HG03354 (cell line): ENCODE measurements at regions not wholly inside any gene's neighbourhood (a gene's known extent, or its start where the extent isn't known, plus 50 kb on each side); places are given as distances from the start of the nearest gene placed in this dataset.
"Not testable (repeated sequence)": the region's sequence is repeated elsewhere in the genome, so short reads cannot be mapped to it uniquely, and the experiment has no call there.

Experiments
- ATAC-seq: cut with Tn5 transposase; IDR thresholded peaks from one replicate; pipeline ENCODE4 v1.9.1; 2021; ENCODE audit warnings: mild to moderate bottlenecking; ENCODE audit not compliant: unreplicated experiment, poor library complexity, severe bottlenecking

DNA sequence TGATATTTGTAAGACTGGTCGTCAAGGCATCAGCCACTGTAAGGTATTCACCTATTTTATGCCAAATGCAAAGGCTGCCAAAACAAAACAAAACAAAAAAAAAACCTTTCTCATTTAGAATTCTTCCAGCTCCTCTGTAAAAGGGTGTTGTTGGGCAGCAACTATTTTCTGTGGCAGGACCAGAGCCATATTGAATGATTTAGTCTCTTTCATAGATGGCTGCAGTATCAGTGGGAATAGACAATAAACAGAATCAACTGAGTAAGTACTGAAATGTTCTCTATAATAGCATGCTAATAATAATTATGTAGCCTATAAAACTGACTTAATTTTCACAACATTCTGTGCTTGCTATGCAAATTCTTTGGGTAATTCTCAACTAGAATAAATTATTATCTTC, 389.7 kb upstream of the PABPC4L start:
- ATAC-seq = no peak

DNA sequence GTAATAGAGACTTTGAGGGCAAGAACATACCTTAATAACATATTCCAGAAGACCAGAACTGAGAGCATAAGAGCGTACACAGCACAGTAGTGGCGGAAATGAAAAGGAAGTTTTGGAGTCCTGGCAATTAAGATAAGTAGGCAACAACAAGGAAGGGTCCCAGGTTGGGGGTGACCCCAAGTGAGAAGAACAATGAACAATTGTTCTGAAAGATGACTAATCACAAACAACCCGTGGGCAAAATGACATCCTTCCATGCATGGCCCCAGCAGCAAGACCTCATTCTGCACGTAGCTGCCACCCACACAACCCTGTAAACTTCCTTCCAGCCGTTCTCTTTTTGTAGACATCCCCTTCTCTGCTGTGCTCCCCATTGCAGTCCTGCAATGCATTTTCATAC, 384.4 kb upstream of the PABPC4L start:
- no peak for ATAC-seq

- ATAC-seq = no peak
These were observed 365.9 kb upstream of the PABPC4L start for GRCh38 chr4:134567461-134567860.

DNA sequence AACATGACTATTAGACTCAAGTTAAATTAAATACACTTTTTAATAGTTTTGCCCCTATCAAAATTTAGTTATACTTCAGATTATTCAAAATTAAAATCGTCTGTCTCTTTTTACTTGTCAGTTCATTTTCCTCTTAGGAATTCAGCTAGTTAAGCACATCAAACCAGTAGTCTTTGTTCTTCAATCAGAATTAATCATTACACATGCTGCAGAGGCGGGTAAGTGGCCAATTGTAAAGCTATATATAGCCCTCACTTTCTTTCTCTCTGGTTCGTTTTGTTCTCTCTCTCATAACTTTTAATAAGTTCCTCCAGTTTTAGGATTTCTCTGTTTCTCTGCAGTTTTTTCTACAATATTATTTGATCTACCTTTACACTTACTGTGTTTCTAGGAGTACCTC, 359.1 kb upstream of the PABPC4L start:
- ATAC-seq = no peak

DNA sequence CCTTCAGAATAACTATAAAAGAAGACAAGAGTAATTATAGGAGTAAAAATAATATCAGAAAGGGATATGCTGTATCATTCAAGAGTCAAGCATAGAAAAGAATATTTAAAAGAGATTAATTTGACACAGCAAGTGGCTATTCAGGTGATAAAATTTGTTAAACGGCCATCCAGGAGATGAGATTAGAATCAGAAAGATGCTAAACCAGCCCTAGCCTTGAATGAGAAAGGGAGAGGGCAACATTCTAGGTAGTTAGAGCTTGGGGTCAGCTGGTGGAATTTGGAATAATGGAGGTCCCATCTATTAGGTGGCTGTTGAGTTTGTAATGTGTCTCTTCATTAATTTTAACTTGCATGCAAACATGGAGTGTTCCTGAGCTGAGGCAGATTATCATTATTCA, 350.5 kb upstream of the PABPC4L start:
- ATAC-seq = no peak

DNA sequence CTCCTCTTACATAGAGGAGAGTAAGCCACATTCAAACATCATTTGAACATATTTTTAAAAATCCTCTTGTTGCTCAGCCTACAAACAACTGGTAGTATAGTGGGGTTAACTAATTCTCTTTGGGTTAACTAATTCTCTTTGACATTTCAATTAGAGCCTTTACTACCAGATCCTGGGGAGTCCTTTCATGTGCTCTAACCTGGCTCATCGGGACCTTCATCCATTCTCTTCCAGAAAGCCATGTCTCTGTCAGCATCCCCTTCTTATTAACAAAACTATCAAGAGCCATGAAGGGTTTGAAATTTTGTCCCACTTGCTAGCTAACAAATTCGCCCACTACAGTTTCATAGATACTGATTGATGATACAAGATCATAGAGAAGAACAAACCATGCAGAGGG, 349.8 kb upstream of the PABPC4L start:
- ATAC-seq = no peak

- ATAC-seq = no peak
These were observed 346.6 kb upstream of the PABPC4L start for GRCh38 chr4:134548052-134548628.

DNA sequence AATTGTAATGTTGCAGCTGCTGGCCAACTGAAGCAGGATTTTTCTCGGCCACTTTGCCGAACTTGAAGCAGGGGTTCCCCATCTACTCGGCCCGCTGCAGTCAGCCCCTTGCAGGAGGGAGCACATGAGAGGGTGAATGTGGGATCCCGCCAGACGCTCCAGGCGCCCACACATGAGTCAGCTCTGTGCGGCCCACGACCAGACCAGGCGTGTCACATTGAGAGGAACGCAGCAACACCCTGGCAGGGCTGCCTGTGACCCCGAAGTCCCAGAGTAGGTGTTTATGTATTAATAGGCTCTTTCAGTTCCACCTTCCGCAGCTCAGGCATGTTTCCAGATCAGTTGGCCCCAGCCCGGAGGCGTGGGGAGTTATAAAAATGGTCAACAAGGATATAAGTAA, 344.7 kb upstream of the PABPC4L start:
- ATAC-seq = no peak

- ATAC-seq = no peak
These were observed 342.7 kb upstream of the PABPC4L start for GRCh38 chr4:134544303-134544770.

- no peak for ATAC-seq
These were observed 339.0 kb upstream of the PABPC4L start for GRCh38 chr4:134540588-134540987.

DNA sequence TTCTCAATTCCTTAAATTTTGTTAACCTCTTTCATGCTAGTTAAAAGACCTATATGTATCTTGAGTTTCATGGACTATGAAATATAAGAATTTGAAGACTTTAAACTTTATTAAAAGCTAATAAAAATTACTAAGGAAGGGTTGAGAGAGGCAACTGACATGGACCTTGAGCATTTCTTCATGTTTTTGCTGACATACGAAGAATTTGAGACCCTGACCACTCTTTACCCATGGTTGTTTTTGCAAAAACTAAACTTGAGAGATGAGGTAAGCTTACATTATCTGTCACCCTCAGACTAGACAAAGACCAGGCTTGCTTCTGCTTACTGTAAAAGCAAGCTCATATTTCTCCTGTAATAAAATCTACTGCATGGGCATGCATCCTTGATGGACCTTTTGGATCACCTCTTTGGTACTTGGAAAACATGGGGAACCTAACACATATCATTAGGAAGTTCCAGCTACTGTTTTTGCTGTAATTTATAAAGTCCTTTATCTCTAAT, 338.2 kb upstream of the PABPC4L start:
- ATAC-seq = no peak

DNA sequence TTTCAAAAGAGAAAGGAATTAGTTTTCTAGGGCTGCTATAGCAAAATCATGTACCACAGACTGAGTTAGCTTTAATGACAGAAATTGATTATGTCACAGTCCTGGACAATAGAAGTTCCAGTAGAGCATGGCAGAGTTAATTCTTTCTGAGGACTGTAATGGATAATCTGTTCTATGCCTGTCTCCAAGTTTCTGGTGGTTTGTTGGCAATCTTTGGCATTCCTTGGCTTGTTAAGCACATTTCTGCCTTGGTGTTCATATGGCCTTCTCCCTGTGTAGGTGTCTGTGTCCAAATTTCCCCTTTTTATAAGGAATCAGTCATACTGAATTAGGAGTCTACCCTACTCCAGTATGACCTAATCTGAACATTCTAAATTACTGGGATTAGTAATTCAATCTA, 336.1 kb upstream of the PABPC4L start:
- no peak for ATAC-seq

DNA sequence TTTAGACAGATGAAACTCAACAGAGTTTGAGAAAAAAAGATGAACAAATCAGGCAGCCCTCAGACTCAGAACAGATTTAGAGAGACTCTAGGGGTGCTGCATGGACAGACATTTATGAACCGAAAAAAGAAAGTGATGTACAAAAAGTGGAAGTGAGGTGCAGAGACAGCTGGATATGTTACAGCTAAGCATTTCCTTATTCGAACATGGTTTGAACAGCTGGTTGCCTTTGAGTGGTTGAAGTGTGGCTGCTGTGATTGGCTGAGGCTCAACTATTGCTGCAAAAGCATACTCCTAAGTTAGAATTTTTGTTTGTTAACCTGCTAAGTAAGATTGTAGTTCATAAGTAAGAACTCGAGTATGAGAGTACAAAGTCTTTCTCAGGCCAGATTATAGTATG, 331.5 kb upstream of the PABPC4L start:
- no peak for ATAC-seq

DNA sequence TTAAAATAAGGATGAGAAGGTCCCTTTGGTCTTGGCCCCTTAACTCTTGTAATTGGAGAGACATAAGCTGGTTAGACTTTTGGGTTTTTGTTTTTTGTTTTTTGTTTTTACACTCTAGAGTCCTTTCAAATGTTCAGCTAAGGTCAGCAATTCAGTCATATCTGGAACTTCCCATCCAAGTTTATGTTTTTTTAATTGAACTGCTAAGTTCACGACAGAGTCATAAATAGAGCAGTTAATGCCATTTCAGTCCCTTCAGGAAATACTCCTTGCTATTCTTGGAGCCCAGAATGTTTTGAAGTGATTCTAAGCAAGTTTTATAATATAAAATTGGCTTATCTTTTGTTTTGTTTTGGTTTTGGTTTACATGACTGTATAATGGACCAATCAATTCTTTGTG, 329.4 kb upstream of the PABPC4L start:
- ATAC-seq = no peak

DNA sequence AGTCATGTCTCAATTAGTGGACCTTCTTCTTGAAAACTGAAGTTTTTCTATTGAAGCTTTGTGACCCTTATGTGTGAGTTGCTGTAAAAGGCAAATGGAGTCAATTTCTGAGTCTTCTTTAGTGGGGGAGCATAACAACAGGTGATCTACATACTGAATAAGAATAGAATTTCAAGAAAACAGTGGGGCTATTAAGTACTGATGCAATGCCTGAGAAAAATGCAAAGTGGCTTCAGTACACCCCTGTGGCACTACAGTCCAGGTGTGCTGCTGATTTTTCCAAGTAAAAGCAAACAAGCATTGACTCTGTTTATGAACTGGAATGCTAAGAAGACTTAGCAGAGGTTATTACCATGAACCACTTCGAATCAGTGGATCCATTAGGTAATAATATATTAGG, 328.0 kb upstream of the PABPC4L start:
- ATAC-seq = no peak

DNA sequence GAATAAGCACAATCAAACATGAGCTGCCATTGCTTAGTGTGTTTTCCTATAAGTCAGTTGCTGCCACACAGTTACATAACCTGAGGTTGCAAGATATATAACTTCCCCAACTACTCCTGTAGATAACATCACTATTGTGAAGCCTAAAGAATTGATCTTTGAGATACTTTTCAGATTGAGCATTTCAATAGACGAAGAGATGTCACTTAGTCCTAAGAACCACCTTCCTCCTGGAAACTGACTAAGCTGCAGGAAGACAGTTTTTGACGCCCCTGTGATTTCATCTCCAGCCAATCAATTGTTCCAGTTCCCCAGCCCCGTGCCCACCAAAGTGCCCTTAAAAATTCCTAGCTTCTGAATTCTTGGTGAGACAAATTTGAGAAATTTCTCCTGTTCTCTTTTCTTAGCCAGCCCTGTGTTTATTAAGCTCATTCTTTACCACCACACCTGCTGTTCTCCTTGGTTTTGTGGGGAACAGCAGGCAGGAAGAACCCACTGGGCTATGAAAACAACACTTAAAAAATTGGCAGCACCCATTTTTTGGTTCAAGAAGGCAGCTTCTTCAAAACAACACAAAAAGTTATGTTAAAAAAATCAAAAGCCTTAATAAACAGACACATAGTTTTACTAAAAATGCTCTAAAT, 317.1 kb upstream of the PABPC4L start:
- no peak for ATAC-seq

DNA sequence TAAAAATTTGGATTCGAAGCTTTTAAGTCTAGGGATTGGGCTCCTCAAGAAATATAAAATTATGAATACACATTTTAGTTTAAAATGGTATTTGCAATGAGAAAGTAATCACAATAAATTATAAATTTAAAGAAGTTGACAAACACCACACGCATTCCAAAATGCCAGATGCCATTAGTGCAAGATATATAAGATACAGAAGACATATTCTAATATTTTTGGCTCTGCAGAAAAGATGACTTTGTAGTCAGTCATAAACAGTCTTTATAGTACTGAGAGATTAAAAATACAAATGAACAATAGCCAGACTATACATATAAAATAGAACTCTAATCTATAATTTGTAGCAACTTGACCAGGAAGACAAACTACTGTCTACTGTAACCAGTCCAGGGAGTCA, 309.0 kb upstream of the PABPC4L start:
- ATAC-seq = no peak

DNA sequence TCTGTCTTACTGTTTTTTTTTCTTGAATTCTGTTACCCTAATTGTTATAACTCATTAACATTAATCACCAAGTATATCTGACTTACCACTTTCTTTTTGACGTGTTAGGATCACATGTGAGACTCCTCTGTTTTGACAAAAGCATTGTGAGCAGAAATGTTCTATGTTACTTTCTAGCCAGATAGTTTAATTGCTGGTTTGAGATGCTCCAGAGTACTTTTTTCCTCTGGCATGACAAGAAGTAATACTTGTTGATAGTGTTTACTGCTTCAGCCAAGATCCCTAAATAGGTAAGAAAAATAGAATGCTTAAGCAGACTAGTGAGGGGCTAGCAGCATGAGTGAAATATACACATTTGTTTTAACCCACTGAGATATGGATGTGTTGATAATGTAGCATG, 303.9 kb upstream of the PABPC4L start:
- ATAC-seq = no peak

DNA sequence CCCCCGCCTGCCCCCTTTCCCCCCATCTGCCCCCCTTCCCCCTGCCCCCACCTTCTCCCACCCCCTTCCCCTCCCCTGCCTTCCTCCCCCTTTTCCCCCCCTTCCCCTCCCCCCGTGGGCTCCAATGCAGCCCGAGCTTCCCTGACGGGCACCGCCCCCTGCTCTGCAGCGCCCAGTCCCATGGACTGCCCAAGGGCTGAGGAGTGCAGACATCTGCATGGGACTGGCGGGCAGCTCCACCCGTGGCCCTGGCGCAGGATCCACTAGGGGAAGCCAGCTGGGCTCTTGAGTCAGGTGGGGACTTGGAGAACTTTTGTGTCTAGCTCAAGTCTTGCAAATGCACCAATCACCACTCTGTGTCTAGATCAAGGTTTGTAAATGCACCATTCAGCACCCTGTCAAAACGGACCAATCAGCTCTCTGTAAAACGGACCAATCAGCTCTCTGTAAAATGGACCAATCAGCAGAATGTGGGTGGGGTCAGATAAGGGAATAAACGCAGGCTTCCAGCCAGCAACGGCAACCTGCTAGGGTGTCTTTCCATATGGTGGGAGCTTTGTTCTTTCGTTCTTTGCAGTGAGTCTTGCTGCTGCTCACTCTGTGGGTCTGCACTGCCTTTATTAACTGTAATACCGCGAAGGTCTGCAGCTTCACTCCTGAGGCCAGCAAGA, 300.5 kb upstream of the PABPC4L start:
- ATAC-seq = no peak

- ATAC-seq = not testable (repeated sequence)
These were observed 299.9 kb upstream of the PABPC4L start for GRCh38 chr4:134501488-134501887.

DNA sequence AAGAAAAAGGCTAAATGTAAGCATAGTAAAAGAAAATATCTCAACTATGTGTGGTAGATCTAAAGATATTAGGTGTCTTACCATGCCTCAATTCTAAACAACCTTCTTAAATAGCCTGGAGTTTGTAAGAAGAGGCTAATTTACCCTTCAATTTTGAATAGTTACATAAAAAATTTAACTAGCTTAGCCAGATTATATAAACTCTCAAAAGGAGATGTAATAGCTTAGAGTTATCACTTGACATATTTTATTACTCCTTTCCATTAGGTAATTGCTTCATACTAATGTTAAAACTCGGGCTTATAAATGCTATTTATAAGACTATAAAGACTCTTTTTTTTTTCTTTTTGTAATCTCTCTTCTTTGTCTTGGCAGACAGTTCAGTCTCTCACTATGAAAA, 297.5 kb upstream of the PABPC4L start:
- no peak for ATAC-seq
